Posterior cingulate gyrus (tissue), 11 donors: ENCODE measurements at regions not wholly inside any gene's neighbourhood (a gene's known extent, or its start where the extent isn't known, plus 50 kb on each side); places are given as distances from the start of the nearest gene placed in this dataset.
"Not testable (repeated sequence)": the region's sequence is repeated elsewhere in the genome, so short reads cannot be mapped to it uniquely, and the experiment has no call there.

ENCODE experiments used
- DNase-seq, 10 donors: peaks; one replicate each; pipeline versions ENCODE4 v3.0.0 to v3.0.0-alpha.2; 2020 to 2021; ENCODE audit warnings: mixed read lengths in 3 of 10
- intact Hi-C: fragments of 100-400 bp; cut with DNase I; formaldehyde crosslinking; loops from one replicate; pipeline ENCODE4 v1.15.1; 2023

GRCh38 chr3:36656873-36657272, 107.5 kb downstream of the DCLK3 start:
- intact Hi-C loops = no loop called here
- DNase-seq = no peak

GRCh38 chr3:36653095-36653494, 111.3 kb downstream of the DCLK3 start:
- intact Hi-C loops = no loop called here
- DNase-seq = no peak

- DNase-seq = no peak
- intact Hi-C loops = no loop called here
Observed at GRCh38 chr3:36652104-36652503, 112.2 kb downstream of the DCLK3 start.

GRCh38 chr3:36650271-36650671, 114.1 kb downstream of the DCLK3 start:
- no peak for DNase-seq
- intact Hi-C loops = no loop called here

- no peak for DNase-seq
- intact Hi-C loops = no loop called here
Observed at GRCh38 chr3:36649125-36649524, 115.2 kb downstream of the DCLK3 start.

- no peak for DNase-seq
- intact Hi-C loops = no loop called here
Observed at GRCh38 chr3:36648241-36649034, 115.9 kb downstream of the DCLK3 start.

- DNase-seq = no peak
- intact Hi-C loops = no loop called here
Observed at GRCh38 chr3:36647423-36647853, 116.9 kb downstream of the DCLK3 start.

- intact Hi-C loops = no loop called here
- DNase-seq = no peak
Observed at GRCh38 chr3:36643192-36643591, 121.2 kb downstream of the DCLK3 start.

- intact Hi-C loops = no loop called here
- DNase-seq = no peak
Observed at GRCh38 chr3:36635731-36636130, 128.6 kb downstream of the DCLK3 start.

GRCh38 chr3:36633897-36634296, 130.5 kb downstream of the DCLK3 start:
- DNase-seq = peak in 1 of 10 donors; percentile 62
- intact Hi-C loops = not testable (repeated sequence)

GRCh38 chr3:36633060-36633459, 131.3 kb downstream of the DCLK3 start:
- DNase-seq = no peak
- intact Hi-C loops = no loop called here

GRCh38 chr3:36631549-36631948, 132.8 kb downstream of the DCLK3 start:
- no peak for DNase-seq
- intact Hi-C loops = no loop called here

- DNase-seq = no peak
- intact Hi-C loops = no loop called here
Observed at GRCh38 chr3:36615861-36616260, 148.5 kb downstream of the DCLK3 start.

- intact Hi-C loops = no loop called here
- DNase-seq = no peak
Observed at GRCh38 chr3:36606871-36607765, 157.2 kb downstream of the DCLK3 start.

- no peak for DNase-seq
- intact Hi-C loops = no loop called here
Observed at GRCh38 chr3:36603423-36603822, 160.9 kb downstream of the DCLK3 start.

- intact Hi-C loops = no loop called here
- no peak for DNase-seq
Observed at GRCh38 chr3:36600404-36600803, 163.9 kb downstream of the DCLK3 start.
